ENCODE measurements at regions not wholly inside any gene's neighbourhood (a gene's known extent, or its start where the extent isn't known, plus 50 kb on each side); places are given as distances from the start of the nearest gene placed in this dataset.
"Not testable (repeated sequence)": the region's sequence is repeated elsewhere in the genome, so short reads cannot be mapped to it uniquely, and the experiment has no call there.

GRCh38 chr1:213622365-213623063 is 365.3 kb upstream of the PROX1 start:
- Histone ChIP-seq H3F3A (ENCODE audit: low read depth) (no peaks in the 10 kb centered on the region), H4K20me1 (ENCODE audit: low read depth) (no peaks in the 10 kb centered on the region), H3K4me1 (no peaks in the 10 kb centered on the region), H3K9ac (no peak overlapping the region), H3K79me2 (ENCODE audit: low read depth) (no peaks in the 10 kb centered on the region), H3K27me3 (no peaks in the 10 kb centered on the region), H3K4me3 (no peak overlapping the region), H3K4me2 (no peak overlapping the region), H3K27ac (no peak overlapping the region), H2AFZ (replicated peaks) (peak overlapping the region; percentile 3), H3K36me3 (no peaks in the 10 kb centered on the region), H3K9me3 (ENCODE audit: low read depth) (no peaks in the 10 kb centered on the region)
- Mint-ChIP-seq H3K4me3 (no peak overlapping the region), H3K27ac (no peak overlapping the region), H3K4me1 (peaks cover 7% of the 10 kb centered on the region), H3K36me3 (no peaks in the 10 kb centered on the region), H3K9me3 (peaks cover 6% of the 10 kb centered on the region), H3K27me3 (ENCODE audit: insufficient read depth, low read depth) (no peaks in the 10 kb centered on the region)
- no peak for DNase-seq (ENCODE audit: low spot score)
- no peak for TF ChIP-seq EZH2 (IDR thresholded peaks at IDR 0.05)
- TF ChIP-seq CTCF (IDR thresholded peaks at IDR 0.05): no peak
- TF ChIP-seq EZH2phosphoT487 (IDR thresholded peaks at IDR 0.05): no peak

DNA sequence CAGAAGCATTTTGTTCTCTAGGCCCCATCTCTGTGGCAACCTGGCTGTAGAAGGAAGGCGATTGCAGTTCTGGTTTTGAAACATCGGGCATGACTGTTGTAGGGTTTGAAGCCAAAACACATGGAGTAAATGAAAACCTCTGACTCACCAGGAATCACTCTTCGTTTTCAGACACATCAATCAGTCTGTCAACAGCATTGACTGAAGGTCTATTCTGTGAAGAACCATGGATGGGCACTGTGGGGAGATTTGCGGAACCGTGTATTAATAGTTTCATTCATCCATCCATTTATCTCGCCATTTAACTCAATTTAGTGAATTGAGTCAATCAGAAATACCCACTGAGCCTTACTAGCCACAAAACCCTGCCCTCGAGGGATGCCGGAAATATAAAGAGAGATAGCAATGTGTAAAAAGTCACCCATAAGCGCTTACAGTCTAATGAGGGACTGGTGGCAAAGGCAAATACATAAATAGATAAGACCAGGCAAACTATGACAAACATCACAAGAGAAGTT is 364.6 kb upstream of the PROX1 start:
- no peaks in the 10 kb centered on the region for H3K27me3 Mint-ChIP-seq (ENCODE audit: insufficient read depth, low read depth)

DNA sequence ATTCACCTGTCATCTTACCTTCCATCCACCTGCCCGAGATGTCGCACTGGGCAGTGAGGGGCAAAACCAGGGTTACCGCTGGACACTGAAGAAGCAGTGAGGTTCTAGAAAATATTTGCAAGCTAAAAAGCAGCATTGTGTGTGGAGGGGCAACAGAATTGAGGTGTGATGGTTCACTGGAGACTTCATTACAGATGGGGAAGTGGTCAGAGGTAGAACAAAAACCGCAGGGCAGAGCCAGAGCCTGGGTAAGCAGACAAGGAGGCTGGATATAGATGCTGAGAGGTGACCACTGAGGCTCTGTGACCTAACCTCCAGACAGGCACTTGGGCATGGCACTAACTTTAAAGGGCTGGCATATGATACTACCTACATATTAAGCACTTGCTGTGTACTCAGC is 363.9 kb upstream of the PROX1 start:
- Mint-ChIP-seq H3K27me3 (ENCODE audit: insufficient read depth, low read depth) (no peaks in the 10 kb centered on the region), H3K27ac (no peak overlapping the region), H3K36me3 (no peaks in the 10 kb centered on the region), H3K4me3 (no peak overlapping the region), H3K9me3 (peaks cover 6% of the 10 kb centered on the region), H3K4me1 (peaks cover 7% of the 10 kb centered on the region)
- Histone ChIP-seq H3K4me1 (no peaks in the 10 kb centered on the region), H3K4me3 (no peak overlapping the region), H3K4me2 (no peak overlapping the region), H3K9me3 (ENCODE audit: low read depth) (no peaks in the 10 kb centered on the region), H3K9ac (no peak overlapping the region), H3K79me2 (ENCODE audit: low read depth) (no peaks in the 10 kb centered on the region), H3K27me3 (no peaks in the 10 kb centered on the region), H3K36me3 (no peaks in the 10 kb centered on the region), H4K20me1 (ENCODE audit: low read depth) (no peaks in the 10 kb centered on the region), H3K27ac (no peak overlapping the region), H2AFZ (replicated peaks) (no peak overlapping the region), H3F3A (ENCODE audit: low read depth) (no peaks in the 10 kb centered on the region)
- no peak for TF ChIP-seq EZH2phosphoT487 (IDR thresholded peaks at IDR 0.05)
- no peak for TF ChIP-seq EZH2 (IDR thresholded peaks at IDR 0.05)
- no peak for DNase-seq (ENCODE audit: low spot score)

More for the DNA sequence above, 364.6 kb upstream of the PROX1 start:
- Histone ChIP-seq H3K4me1 (no peaks in the 10 kb centered on the region), H3K27me3 (no peaks in the 10 kb centered on the region), H3K4me3 (no peak overlapping the region), H3K9me3 (ENCODE audit: low read depth) (no peaks in the 10 kb centered on the region), H3K36me3 (no peaks in the 10 kb centered on the region), H3K4me2 (no peak overlapping the region), H3K9ac (no peak overlapping the region), H4K20me1 (ENCODE audit: low read depth) (no peaks in the 10 kb centered on the region), H2AFZ (replicated peaks) (no peak overlapping the region), H3F3A (ENCODE audit: low read depth) (no peaks in the 10 kb centered on the region), H3K27ac (no peak overlapping the region), H3K79me2 (ENCODE audit: low read depth) (no peaks in the 10 kb centered on the region)
- DNase-seq (ENCODE audit: low spot score): no peak
- TF ChIP-seq CTCF (IDR thresholded peaks at IDR 0.05): no peak
- TF ChIP-seq EZH2 (IDR thresholded peaks at IDR 0.05): no peak
- TF ChIP-seq EZH2phosphoT487 (IDR thresholded peaks at IDR 0.05): no peak
- no peaks in the 10 kb centered on the region for H3K36me3 Mint-ChIP-seq
- peaks cover 7% of the 10 kb centered on the region for H3K4me1 Mint-ChIP-seq
- H3K27ac Mint-ChIP-seq: no peak overlapping the region
- H3K4me3 Mint-ChIP-seq: no peak overlapping the region
- peaks cover 6% of the 10 kb centered on the region for H3K9me3 Mint-ChIP-seq

DNA sequence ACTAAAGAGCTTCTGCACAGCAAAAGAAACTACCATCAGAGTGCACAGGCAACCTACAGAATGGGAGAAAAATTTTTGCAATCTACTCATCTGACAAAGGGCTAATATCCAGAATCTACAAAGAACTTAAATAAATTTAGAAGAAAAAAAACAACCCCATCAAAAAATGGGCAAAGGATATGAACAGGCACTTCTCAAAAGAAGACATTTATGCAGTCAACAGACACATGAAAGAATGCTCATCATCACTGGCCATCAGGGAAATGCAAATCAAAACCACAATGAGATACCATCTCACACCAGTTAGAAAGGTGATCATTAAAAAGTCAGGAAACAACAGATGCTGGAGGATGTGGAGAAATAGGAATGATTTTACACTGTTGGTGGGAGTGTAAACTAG is 351.0 kb upstream of the PROX1 start:
- not testable (repeated sequence) for H3K4me3 Mint-ChIP-seq; H3K79me2 ChIP-seq (ENCODE audit: low read depth)

More for the DNA sequence above, 351.0 kb upstream of the PROX1 start:
- DNase-seq (ENCODE audit: low spot score); H3K36me3 ChIP-seq; H3K9me3 Mint-ChIP-seq; H3K27me3 ChIP-seq; H3K9ac ChIP-seq; H3K4me1 Mint-ChIP-seq; H3K4me1 ChIP-seq; H2AFZ ChIP-seq (replicated peaks); H3K9me3 ChIP-seq (ENCODE audit: low read depth); H3K36me3 Mint-ChIP-seq; H3K27ac Mint-ChIP-seq; H3K4me2 ChIP-seq; H3K4me3 ChIP-seq; H3K27ac ChIP-seq; H3F3A ChIP-seq (ENCODE audit: low read depth); H3K27me3 Mint-ChIP-seq (ENCODE audit: insufficient read depth, low read depth); H4K20me1 ChIP-seq (ENCODE audit: low read depth): not testable (repeated sequence)

Data from neural progenitor cell (in vitro differentiated cells).